ENCODE measurements at regions not wholly inside any gene's neighbourhood (a gene's known extent, or its start where the extent isn't known, plus 50 kb on each side); places are given as distances from the start of the nearest gene placed in this dataset.

DNA sequence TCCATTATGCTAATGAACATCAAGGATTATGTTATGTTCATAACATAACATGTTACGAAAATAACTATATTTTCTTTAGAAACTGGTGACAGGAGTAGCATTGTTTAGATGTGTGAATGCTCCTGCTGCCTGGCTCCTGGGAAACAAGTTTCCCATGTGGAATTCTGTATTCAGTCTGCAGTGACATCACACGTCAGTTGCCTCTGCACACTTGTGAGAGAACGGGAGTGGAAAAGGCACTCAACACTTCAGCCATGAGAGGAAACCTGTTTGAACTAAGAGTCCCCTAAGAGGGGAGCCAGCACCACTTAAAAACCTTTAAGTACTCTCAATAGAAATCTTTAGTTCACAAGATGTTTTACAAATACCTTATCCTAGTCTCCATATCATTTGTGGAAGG, 140.3 kb upstream of the FAM20C start:
- H3K27me3 ChIP-seq (ENCODE audit: insufficient read depth, low read length) = no peaks in the 10 kb centered on the region
- H3K36me3 ChIP-seq (ENCODE audit: control insufficient read depth in 1 of 2, insufficient read depth in 2 of 2, low read length in 2 of 2) = no peaks in the 10 kb centered on the region
- no peaks in the 10 kb centered on the region for H3K9me3 ChIP-seq (ENCODE audit: control insufficient read depth in 1 of 2, insufficient read depth in 1 of 2, low read depth in 1 of 2, low read length in 2 of 2)
- no peak overlapping the region for H3K4me3 ChIP-seq (replicated peaks in 1 of 2; ENCODE audit: low read depth in 1 of 2, low read length in 2 of 2)
- H3K4me1 ChIP-seq (ENCODE audit: control insufficient read depth in 1 of 2, insufficient read depth in 2 of 2, low read length in 2 of 2) = no peaks in the 10 kb centered on the region
- BruUV-seq (replicated peaks) = no TSS peak
- no peak overlapping the region for H3K27ac ChIP-seq (ENCODE audit: low read depth, low read length)
- DNase-seq (ENCODE audit: low read depth, low spot score) (no peak), ATAC-seq (no peak)
- ChIA-PET POLR2A (no interaction called here), RAD21 (ENCODE audit: low non-redundant PET in 1 of 2, low total read pairs in 2 of 2, uncharacterized antibody in 2 of 2, unreplicated experiment in 2 of 2) (no interaction called here), CTCF (no interaction called here)
- H3K79me2 ChIP-seq (ENCODE audit: insufficient read depth, low read length) = no peaks in the 10 kb centered on the region
- H3K4me2 ChIP-seq (ENCODE audit: low read length) = no peak overlapping the region
- no peak overlapping the region for H2AFZ ChIP-seq (ENCODE audit: low read depth, low read length, poor library complexity, severe bottlenecking)
- H3K9me2 ChIP-seq (ENCODE audit: insufficient read depth) = no peaks in the 10 kb centered on the region
- H3K9ac ChIP-seq (ENCODE audit: low read length) = no peak overlapping the region
- intact Hi-C loops (cut with micrococcal nuclease) = no loop called here
- TF ChIP-seq SRF (IDR thresholded peaks at IDR 0.05; ENCODE audit: low read depth) = no peak
- TF ChIP-seq SP1 (IDR thresholded peaks at IDR 0.05; ENCODE audit: low read depth) = no peak
- TF ChIP-seq RAD21 (IDR thresholded peaks at IDR 0.05; ENCODE audit: low read depth) = no peak
- TF ChIP-seq EZH2phosphoT487 (IDR thresholded peaks at IDR 0.05; ENCODE audit: borderline replicate concordance) = no peak
- no peak for TF ChIP-seq YY1 (IDR thresholded peaks at IDR 0.05; ENCODE audit: extremely low read depth, insufficient replicate concordance, low read depth, low read length)
- TF ChIP-seq JUND (IDR thresholded peaks at IDR 0.05) = no peak
- no peak for TF ChIP-seq POLR2A (IDR thresholded peaks at IDR 0.05; ENCODE audit: borderline replicate concordance, extremely low read depth, insufficient read depth, insufficient read length)
- no peak for TF ChIP-seq ZFX (IDR thresholded peaks at IDR 0.05)
- TF ChIP-seq TCF7L2 (IDR thresholded peaks at IDR 0.05; ENCODE audit: borderline replicate concordance, extremely low read depth, insufficient read depth, insufficient read length) = no peak
- TF ChIP-seq, protein P1, sequence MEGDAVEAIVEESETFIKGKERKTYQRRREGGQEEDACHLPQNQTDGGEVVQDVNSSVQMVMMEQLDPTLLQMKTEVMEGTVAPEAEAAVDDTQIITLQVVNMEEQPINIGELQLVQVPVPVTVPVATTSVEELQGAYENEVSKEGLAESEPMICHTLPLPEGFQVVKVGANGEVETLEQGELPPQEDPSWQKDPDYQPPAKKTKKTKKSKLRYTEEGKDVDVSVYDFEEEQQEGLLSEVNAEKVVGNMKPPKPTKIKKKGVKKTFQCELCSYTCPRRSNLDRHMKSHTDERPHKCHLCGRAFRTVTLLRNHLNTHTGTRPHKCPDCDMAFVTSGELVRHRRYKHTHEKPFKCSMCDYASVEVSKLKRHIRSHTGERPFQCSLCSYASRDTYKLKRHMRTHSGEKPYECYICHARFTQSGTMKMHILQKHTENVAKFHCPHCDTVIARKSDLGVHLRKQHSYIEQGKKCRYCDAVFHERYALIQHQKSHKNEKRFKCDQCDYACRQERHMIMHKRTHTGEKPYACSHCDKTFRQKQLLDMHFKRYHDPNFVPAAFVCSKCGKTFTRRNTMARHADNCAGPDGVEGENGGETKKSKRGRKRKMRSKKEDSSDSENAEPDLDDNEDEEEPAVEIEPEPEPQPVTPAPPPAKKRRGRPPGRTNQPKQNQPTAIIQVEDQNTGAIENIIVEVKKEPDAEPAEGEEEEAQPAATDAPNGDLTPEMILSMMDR (IDR thresholded peaks at IDR 0.05 in 2 of 3, conservative IDR thresholded peaks at IDR 0.05 in 1 of 3; ENCODE audit: borderline replicate concordance in 1 of 3, insufficient read depth in 1 of 3, low read depth in 2 of 3, low read length in 2 of 3) = no peak
- TF ChIP-seq CEBPB (IDR thresholded peaks at IDR 0.05; ENCODE audit: low read depth) = no peak
- TF ChIP-seq ZNF274 (IDR thresholded peaks at IDR 0.05; ENCODE audit: low read depth, low read length) = no peak
- TF ChIP-seq, protein P2, sequence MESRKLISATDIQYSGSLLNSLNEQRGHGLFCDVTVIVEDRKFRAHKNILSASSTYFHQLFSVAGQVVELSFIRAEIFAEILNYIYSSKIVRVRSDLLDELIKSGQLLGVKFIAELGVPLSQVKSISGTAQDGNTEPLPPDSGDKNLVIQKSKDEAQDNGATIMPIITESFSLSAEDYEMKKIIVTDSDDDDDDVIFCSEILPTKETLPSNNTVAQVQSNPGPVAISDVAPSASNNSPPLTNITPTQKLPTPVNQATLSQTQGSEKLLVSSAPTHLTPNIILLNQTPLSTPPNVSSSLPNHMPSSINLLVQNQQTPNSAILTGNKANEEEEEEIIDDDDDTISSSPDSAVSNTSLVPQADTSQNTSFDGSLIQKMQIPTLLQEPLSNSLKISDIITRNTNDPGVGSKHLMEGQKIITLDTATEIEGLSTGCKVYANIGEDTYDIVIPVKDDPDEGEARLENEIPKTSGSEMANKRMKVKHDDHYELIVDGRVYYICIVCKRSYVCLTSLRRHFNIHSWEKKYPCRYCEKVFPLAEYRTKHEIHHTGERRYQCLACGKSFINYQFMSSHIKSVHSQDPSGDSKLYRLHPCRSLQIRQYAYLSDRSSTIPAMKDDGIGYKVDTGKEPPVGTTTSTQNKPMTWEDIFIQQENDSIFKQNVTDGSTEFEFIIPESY (IDR thresholded peaks at IDR 0.05; ENCODE audit: extremely low read depth, insufficient replicate concordance, low read length) = no peak
- TF ChIP-seq FOSL1 (IDR thresholded peaks at IDR 0.05; ENCODE audit: low read depth) = no peak
- TF ChIP-seq, protein P3, sequence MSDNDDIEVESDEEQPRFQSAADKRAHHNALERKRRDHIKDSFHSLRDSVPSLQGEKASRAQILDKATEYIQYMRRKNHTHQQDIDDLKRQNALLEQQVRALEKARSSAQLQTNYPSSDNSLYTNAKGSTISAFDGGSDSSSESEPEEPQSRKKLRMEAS (IDR thresholded peaks at IDR 0.05) = no peak
- no peaks in the 10 kb centered on the region for H4K20me1 ChIP-seq (ENCODE audit: insufficient read depth)
